H7 (cell line): ENCODE measurements at regions not wholly inside any gene's neighbourhood (a gene's known extent, or its start where the extent isn't known, plus 50 kb on each side); places are given as distances from the start of the nearest gene placed in this dataset.

Experiments used
- DNase-seq: peaks from one replicate; pipeline ENCODE4 v3.0.0; 2012
- H3K27me3 ChIP-seq: 2 replicates; pipeline ENCODE4 v1.6.0; 2011; ENCODE audit warnings: mild to moderate bottlenecking, low read length; ENCODE audit not compliant: control insufficient read depth, insufficient read depth
- H3K36me3 ChIP-seq: replicated peaks from 2 replicates; pipeline ENCODE4 v1.5.1; 2011; ENCODE audit warnings: low read length; ENCODE audit not compliant: control insufficient read depth, insufficient read depth
- H3K4me3 ChIP-seq: 2 replicates; pipeline ENCODE4 v1.5.1; 2011; ENCODE audit warnings: low read depth, mild to moderate bottlenecking, control low read depth, low read length, moderate library complexity; ENCODE audit not compliant: insufficient read depth

DNA sequence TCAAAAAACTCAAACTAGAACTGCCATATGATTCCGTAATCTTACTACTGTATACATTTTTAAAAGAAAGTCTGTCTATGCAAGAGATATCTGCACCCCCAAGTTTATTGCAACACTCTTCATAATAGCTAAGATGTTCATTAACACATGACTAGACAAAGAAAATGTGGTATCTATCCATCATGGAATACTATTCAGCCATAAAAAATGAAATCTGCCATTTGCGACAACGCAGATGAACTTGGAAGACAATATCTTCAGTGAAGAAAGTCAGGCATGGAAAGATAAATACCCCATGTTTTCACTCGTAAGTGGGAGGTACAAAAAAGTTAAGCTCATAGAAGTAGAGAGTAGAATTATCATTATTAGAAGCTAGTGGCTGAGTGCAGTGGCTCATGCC is 87.3 kb upstream of the DHRSX start:
- Histone ChIP-seq H3K36me3 (no peaks in the 10 kb centered on the region; the same call in 1 of the 2 replicates), H3K27me3 (peaks cover 28% of the 10 kb centered on the region), H3K4me3 (no peak overlapping the region)
- DNase-seq: no peak

DNA sequence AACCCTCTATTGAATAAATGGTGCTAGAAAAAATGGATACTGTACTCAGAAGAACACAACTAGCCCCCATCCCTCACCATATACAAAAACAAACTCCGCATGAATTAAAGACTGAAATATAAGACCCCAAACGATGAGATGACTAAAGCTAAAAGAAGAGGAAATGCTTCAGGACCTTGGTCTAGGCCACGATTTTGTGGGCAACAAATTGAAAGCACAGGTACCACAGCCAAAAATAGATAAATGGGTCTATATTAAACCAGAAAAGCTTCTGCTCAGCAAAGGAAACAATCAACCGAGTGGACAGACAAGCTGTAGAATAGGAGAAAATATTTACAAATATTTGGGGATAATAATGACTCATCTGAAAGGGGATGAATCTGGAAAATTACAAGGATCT is 86.4 kb upstream of the DHRSX start:
- peaks cover 37% of the 10 kb centered on the region for H3K27me3 ChIP-seq
- no peak for DNase-seq
- H3K36me3 ChIP-seq: no peaks in the 10 kb centered on the region; the same call in 1 of the 2 replicates
- no peak overlapping the region for H3K4me3 ChIP-seq

DNA sequence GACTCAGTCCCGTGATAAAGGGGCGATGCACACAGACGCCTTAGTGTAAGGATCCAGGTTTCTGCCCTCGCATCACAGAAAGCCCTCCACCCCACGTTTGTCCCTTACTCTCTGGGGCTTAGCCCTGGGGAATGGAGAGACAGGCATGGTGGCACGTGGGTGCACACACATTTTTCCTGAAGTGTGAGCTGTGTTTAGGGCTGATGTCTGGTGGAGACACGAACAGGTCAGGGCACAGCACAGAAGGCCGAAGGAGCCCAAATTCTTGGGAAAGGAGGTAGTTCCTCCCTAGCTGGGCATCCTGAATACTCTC is 84.3 kb upstream of the DHRSX start:
- peaks cover 47% of the 10 kb centered on the region for H3K27me3 ChIP-seq

DNA sequence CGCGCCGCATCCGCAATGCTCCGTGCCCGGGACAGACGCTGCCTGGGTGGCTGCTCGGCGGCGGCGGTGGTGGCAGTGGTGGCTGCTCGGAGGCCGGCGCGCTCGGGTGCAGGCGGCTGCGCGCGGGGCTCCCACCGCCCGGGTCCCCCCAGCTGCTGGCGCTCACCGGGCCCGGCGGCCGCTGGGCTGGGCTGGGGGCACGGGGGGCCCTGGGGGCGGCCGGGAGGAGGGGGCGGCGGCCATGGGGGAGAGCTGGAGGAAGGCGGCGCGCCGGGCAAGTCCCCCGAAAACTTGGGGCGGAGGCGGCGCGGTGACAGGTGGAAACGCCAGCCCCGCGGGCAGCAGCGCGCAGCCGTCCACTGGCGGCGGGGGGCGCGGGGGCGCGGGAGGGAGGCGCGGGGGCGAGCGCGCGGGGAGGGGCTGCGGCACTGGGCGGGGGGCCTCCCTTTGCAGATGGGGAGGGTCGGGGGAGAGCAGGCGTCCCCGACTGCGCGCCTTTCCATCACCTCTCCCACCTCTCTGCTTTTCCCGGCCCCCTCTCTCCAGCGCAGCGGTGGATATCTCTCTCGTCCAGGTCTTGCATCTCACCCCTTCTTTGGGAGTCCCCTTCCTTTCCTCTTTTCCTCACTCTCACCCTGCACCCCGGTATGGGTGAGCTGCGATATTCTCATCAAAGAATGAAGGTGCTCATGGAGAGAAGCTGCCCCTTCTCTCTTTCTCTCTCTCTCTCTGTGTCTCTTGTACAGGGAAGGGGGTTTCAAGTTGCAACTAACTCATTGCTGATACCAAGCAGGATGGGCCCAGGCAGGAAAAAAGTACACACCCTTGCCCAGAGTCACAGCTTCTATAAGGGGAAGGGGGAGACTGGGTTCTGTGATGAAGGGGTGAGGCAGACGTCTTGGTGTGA is 83.7 kb upstream of the DHRSX start:
- Histone ChIP-seq H3K4me3 (peak overlapping the region; percentile 48; the same call in 1 of the 2 replicates), H3K36me3 (no peaks in the 10 kb centered on the region; the same call in 1 of the 2 replicates), H3K27me3 (peaks cover 47% of the 10 kb centered on the region)
- DNase-seq: peak; percentile 81

More for the DNA sequence above, 84.3 kb upstream of the DHRSX start:
- no peaks in the 10 kb centered on the region; the same call in 1 of the 2 replicates for H3K36me3 ChIP-seq
- DNase-seq: no peak
- no peak overlapping the region for H3K4me3 ChIP-seq

DNA sequence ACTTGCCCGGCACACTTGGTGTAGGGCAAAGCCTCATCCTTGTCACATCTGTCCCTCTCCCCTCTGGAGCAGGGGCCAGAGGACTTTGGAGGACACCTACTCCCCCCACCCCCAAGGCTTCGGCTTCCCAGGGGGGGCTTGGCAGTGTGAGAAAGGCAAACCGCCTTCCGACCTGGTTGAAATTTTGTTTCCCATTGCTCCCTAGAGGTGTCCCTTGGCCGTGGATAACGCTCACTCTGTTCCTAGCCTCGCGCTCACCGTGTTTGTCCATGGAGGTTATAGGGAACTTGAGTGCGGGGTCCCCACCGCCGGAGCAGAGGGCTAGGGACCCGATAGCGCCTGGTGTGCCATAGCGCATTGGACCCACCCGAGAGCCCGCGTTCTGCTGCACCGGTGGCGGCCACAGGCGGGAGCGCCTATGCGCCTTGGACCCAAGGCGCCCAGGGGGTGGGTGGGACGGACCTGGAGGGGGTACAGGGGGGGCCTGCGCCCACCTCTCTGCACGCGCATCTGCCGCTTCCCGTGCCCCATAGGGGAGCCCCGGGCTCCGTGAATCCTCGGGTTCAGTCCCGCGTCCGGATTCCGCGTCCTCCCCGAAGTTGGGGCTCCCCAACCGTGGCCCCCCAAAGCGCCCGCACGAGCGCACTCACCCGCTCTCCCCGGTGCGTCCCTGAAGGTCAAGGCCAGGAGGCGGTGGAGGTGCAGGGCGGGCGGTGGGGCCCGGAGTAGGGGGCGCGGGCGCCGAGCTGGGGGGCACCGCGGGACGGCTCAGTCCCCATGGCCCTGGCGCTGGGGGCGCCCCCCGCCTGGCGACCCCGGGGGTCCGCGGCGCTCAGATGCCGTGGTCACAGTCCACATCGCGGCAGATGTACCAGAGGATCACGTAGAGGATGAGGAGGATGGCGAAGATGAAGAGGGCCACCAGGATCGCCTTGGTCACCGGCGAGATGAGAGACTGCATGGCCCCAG is 82.7 kb upstream of the DHRSX start:
- Histone ChIP-seq H3K36me3 (no peaks in the 10 kb centered on the region; the same call in 1 of the 2 replicates), H3K27me3 (peaks cover 47% of the 10 kb centered on the region), H3K4me3 (peak overlapping the region; percentile 48)
- DNase-seq: peak; percentile 67

DNA sequence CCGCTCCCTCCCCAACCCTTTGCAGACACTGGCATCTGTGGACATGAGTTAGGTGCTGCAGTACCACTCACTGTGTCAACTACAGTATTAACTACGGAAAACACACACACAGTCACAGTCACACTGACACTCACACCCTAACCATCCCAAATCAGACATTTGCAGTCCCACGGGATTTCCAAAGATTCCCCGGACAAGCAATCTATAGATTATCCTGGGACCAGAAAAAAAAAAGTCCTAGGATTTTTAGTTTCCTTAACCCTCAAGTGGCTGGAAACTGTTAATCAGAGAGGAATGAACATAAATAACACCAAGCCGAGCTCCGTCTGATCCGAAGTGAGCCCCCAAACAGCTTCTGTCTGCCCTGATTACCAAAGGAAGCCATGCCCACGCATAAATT is 81.9 kb upstream of the DHRSX start:
- Histone ChIP-seq H3K27me3 (peaks cover 47% of the 10 kb centered on the region), H3K4me3 (peak overlapping the region; percentile 48; the same call in 1 of the 2 replicates), H3K36me3 (no peaks in the 10 kb centered on the region; the same call in 1 of the 2 replicates)
- DNase-seq: no peak

DNA sequence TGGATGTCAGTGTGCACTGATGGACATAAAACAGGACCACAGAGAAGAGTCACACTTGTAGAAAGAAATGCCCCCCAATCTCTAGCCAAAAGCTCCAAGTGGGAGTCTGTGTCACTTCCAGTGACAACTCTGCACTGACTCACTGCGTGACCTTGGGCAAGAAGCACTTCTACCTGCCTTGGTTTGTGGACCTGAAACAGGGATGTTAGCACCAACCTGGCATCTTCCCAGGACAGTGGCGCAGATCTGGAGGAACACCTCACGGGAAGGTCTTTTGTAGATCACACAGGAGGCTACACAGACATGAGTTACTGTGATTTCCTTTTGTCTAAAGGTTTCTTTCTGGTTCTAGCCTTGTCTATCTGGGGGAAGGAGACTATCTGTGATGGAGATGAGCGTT is 80.5 kb upstream of the DHRSX start:
- peaks cover 47% of the 10 kb centered on the region for H3K27me3 ChIP-seq
- no peak for DNase-seq
- H3K36me3 ChIP-seq: no peaks in the 10 kb centered on the region; the same call in 1 of the 2 replicates
- H3K4me3 ChIP-seq: no peak overlapping the region

DNA sequence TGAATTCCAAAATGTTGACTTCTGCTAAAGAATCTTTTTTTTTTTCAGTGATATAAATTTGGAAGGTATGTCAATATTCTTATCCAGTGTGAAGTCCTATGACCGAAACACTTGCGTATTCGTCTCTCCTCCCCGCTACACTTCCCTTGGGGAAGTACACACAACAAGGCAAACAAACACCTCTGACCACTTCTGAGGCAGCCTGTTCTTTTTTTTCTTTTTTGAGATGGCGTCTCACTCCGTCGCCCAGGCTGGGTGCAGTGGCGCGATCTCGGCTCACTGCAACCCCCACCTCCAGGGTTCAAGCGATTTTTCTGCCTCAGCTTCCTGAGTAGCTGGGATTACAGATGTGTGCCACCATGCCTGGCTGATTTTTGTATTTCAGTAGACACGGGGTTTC is 78.1 kb upstream of the DHRSX start:
- DNase-seq: no peak
- H3K36me3 ChIP-seq: no peaks in the 10 kb centered on the region
- H3K27me3 ChIP-seq: peaks cover 28% of the 10 kb centered on the region
- no peak overlapping the region for H3K4me3 ChIP-seq

DNA sequence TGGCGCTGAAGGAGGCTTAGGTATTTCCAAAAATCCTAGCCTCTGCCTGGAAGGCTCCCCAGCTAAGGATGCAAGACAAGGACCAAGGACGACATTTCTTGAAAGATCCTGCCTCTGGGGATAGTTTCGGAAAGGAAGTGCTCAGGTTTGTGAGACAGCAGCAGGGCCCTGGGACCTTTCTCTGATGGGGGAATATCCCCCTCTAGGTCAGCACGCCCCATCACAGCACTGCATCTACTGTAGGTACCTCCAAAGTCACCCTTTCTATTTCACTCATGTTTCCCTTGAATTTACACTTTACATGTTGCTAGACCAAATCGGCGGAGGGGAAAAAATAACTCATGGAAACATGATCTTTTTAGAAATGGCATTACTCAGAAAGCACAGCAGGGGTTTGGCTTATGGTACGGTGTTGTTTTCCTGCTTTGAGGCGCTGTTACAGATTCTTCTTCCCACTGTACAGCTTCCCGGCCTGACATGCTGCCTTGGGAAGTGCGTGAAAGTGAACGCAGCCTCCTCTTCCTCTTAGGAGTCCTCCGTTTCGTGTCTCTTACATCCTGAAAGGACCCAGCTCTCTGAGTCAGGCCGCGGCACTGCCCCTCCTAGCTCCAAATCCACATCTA is 77.2 kb upstream of the DHRSX start:
- DNase-seq: peak; percentile 31
- Histone ChIP-seq H3K4me3 (no peak overlapping the region), H3K27me3 (peaks cover 18% of the 10 kb centered on the region), H3K36me3 (no peaks in the 10 kb centered on the region)

DNA sequence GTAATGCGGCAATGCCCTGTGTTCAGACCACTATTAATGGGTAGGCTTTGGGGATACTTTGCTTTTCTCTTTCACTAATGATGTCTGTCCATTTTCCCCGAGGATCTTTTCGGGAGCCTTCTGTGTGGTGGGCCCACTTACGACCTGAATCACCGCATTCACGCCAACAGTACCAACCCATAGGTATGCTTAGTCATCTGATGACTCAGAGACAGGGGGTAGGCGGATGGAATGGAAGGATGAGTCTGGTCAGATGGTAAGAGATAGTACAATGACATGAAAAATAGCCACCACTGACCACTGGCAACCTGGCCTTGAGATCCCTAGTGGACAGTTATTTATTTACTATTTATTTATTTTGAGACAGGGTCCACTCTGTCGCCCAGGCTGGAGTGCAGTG is 76.0 kb upstream of the DHRSX start:
- no peak overlapping the region for H3K4me3 ChIP-seq
- no peaks in the 10 kb centered on the region for H3K36me3 ChIP-seq
- no peak for DNase-seq
- peaks cover 7% of the 10 kb centered on the region for H3K27me3 ChIP-seq

DNA sequence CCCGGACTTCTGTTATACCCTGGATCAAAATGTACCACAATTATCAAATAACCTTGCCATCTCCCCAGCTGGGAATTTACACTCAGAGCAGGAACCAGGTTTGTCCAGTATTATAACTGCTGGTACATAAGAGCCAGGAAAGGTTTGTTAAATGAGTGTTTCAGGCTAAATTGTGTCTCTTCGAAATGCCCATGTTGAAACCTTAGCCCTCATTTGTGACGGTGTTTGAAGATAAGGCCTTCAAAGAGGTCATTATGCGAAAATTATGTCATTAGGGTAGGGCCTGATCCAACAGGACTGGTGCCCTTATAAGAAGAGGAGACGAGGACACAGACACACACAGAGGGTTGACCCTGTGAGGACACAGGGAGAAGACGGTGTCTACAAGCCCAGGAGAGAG is 73.5 kb upstream of the DHRSX start:
- DNase-seq: no peak
- no peaks in the 10 kb centered on the region for H3K36me3 ChIP-seq
- H3K27me3 ChIP-seq: no peaks in the 10 kb centered on the region
- H3K4me3 ChIP-seq: no peak overlapping the region

DNA sequence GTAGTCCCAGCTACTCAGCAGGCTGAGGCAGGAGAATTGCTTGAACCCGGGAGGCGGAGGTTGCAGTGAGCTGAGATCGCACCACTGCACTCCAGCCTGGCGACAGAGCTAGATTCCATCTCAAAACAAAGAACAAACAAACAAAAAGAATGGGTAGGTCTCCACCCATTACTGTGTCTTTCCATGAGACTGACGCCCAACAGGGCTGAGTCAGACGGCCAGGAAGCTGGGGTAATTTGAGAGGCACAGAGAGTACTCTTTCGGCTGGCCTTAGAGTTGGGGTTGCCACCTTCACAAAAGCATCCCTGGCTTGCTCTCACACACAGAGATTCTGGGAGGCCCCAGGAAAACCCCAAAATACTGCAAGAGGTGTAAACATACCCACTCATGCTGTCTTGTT is 72.0 kb upstream of the DHRSX start:
- no peaks in the 10 kb centered on the region for H3K36me3 ChIP-seq
- H3K27me3 ChIP-seq: no peaks in the 10 kb centered on the region
- H3K4me3 ChIP-seq: no peak overlapping the region
- DNase-seq: peak; percentile 51

DNA sequence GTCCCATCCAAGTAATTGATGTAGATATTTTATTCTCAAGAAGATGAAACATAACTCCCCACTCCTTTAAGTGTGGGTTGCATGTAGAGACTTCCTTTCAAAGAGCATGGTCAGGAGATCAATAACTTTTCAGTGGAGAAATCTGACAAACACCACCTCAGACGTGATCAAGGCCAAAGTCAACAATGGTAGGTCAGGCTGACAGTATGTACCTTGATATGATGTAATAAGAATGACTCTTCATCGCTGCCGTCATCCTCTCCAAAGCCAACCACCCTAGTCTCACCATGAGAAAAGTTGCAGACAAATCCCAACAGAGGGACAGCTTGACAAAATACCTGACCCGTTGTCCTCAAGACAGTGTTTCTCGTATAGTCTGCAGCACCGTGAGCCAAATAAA is 67.3 kb upstream of the DHRSX start:
- Histone ChIP-seq H3K36me3 (no peaks in the 10 kb centered on the region), H3K4me3 (no peak overlapping the region), H3K27me3 (no peaks in the 10 kb centered on the region)
- no peak for DNase-seq

DNA sequence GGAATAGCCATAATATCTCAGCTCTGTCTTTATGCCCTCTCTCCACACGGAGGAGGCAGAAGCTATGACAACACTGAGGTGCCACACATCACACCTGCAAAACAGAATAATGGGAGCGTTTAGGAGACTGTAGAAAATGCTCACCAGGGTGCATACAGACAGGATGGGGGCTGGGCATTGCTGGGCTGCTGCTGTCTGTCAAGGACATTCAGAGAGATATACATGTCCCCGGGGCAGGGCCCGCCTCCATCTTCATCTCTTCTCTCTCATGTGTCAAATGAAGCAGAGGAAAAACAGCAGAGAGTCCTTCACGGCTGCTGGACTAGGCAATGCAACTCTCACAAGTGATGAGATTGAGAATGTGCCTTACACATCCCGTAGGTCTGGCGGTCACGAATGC is 65.3 kb upstream of the DHRSX start:
- no peak for DNase-seq
- no peak overlapping the region for H3K4me3 ChIP-seq
- no peaks in the 10 kb centered on the region for H3K27me3 ChIP-seq
- no peaks in the 10 kb centered on the region for H3K36me3 ChIP-seq
